ENCODE measurements at regions not wholly inside any gene's neighbourhood (a gene's known extent, or its start where the extent isn't known, plus 50 kb on each side); places are given as distances from the start of the nearest gene placed in this dataset.

- no peak for DNase-seq
- TF ChIP-seq CTCF (IDR thresholded peaks at IDR 0.05), result no peak
- H3K27ac Mint-ChIP-seq, result no peak overlapping the region
- H3K4me3 Mint-ChIP-seq, result no peak overlapping the region
- H3K4me1 Mint-ChIP-seq (ENCODE audit: low read depth), result no peaks in the 10 kb centered on the region
- H3K27me3 Mint-ChIP-seq (ENCODE audit: insufficient read depth), result no peaks in the 10 kb centered on the region
- H3K9me3 Mint-ChIP-seq, result peaks cover 32% of the 10 kb centered on the region
- no peaks in the 10 kb centered on the region for H3K36me3 Mint-ChIP-seq (ENCODE audit: low read depth)
Measured at GRCh38 chr3:806006-806405, 286.8 kb upstream of the CNTN6 start.

GRCh38 chr3:816605-817004 is 276.2 kb upstream of the CNTN6 start:
- Mint-ChIP-seq H3K4me1 (ENCODE audit: low read depth) (no peaks in the 10 kb centered on the region), H3K36me3 (ENCODE audit: low read depth) (no peaks in the 10 kb centered on the region)

DNA sequence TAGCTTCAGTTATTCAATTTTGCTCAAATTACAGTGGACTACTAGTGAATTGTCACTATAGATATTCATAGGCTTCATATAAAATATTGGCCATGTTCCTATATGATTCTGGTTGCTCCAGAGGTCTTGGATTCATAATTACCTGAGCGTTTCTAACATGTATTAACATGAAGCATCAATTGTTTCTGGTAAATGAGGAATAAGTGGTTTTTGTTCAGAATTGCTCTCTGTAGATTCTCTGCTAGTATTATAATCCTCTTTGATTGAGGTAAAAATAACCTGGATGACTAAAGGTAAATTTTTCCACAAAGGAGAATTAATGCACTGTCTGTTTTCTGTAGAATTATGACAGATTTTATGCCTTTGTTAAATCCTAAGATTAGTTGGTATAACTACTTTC is 258.1 kb upstream of the CNTN6 start:
- H3K4me3 Mint-ChIP-seq, result no peak overlapping the region
- H3K9me3 Mint-ChIP-seq, result peaks cover 37% of the 10 kb centered on the region
- H3K27me3 Mint-ChIP-seq (ENCODE audit: insufficient read depth), result no peaks in the 10 kb centered on the region
- no peaks in the 10 kb centered on the region for H3K36me3 Mint-ChIP-seq (ENCODE audit: low read depth)
- no peaks in the 10 kb centered on the region for H3K4me1 Mint-ChIP-seq (ENCODE audit: low read depth)
- TF ChIP-seq CTCF (IDR thresholded peaks at IDR 0.05), result no peak
- no peak overlapping the region for H3K27ac Mint-ChIP-seq
- no peak for DNase-seq

More at GRCh38 chr3:816605-817004, 276.2 kb upstream of the CNTN6 start:
- DNase-seq, result no peak
- no peak overlapping the region for H3K4me3 Mint-ChIP-seq
- H3K27ac Mint-ChIP-seq, result no peak overlapping the region
- peaks cover 48% of the 10 kb centered on the region for H3K9me3 Mint-ChIP-seq
- TF ChIP-seq CTCF (IDR thresholded peaks at IDR 0.05), result no peak
- no peaks in the 10 kb centered on the region for H3K27me3 Mint-ChIP-seq (ENCODE audit: insufficient read depth)

DNA sequence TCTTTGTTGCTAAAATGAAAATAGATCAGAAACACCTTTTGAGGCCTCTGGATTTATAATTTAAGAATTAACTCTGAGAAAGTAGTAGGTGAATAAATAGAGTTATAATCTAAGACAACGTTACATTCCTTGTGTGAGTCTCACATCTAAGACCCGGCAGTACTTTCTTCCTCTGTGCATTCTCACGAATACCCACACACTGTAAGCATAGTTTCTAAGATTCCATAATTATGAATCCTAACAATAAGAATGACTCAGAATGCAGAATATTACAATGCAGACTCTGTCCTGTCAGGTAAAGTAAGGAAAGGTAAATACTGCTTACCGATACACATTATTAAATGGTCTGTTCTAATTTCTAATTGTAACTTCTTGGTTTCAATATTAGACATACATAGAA is 257.7 kb upstream of the CNTN6 start:
- Mint-ChIP-seq H3K27me3 (ENCODE audit: insufficient read depth) (no peaks in the 10 kb centered on the region), H3K4me1 (ENCODE audit: low read depth) (no peaks in the 10 kb centered on the region), H3K36me3 (ENCODE audit: low read depth) (no peaks in the 10 kb centered on the region), H3K9me3 (peaks cover 33% of the 10 kb centered on the region), H3K27ac (no peak overlapping the region), H3K4me3 (no peak overlapping the region)
- no peak for DNase-seq
- TF ChIP-seq CTCF (IDR thresholded peaks at IDR 0.05), result no peak

- no peak for DNase-seq
- Mint-ChIP-seq H3K4me3 (no peak overlapping the region), H3K27me3 (ENCODE audit: insufficient read depth) (no peaks in the 10 kb centered on the region), H3K9me3 (peaks cover 41% of the 10 kb centered on the region), H3K4me1 (ENCODE audit: low read depth) (no peaks in the 10 kb centered on the region), H3K27ac (no peak overlapping the region), H3K36me3 (ENCODE audit: low read depth) (no peaks in the 10 kb centered on the region)
- TF ChIP-seq CTCF (IDR thresholded peaks at IDR 0.05), result no peak
Measured at GRCh38 chr3:839981-840380, 252.8 kb upstream of the CNTN6 start.

Measured in HFFc6 (cell line).